Chondrocyte (in vitro differentiated cells): ENCODE measurements at regions not wholly inside any gene's neighbourhood (a gene's known extent, or its start where the extent isn't known, plus 50 kb on each side); places are given as distances from the start of the nearest gene placed in this dataset.
"Not testable (repeated sequence)": the region's sequence is repeated elsewhere in the genome, so short reads cannot be mapped to it uniquely, and the experiment has no call there.

Experiments used
- DNase-seq: peaks from one replicate; pipeline ENCODE4 v3.0.0; 2021; ENCODE audit warnings: mixed read lengths, low spot score
- H3K27ac Mint-ChIP-seq: one replicate; pipeline ENCODE4 v1.8.0; 2021; ENCODE audit warnings: mild to moderate bottlenecking, moderate library complexity, mixed read lengths; ENCODE audit not compliant: unreplicated experiment
- H3K27me3 Mint-ChIP-seq: 2 replicates; pipeline ENCODE4 v1.8.0; 2021; ENCODE audit warnings: low read depth, mixed read lengths
- H3K36me3 Mint-ChIP-seq: 2 replicates; pipeline ENCODE4 v1.8.0; 2021; ENCODE audit warnings: low read depth, mixed read lengths
- H3K4me1 Mint-ChIP-seq: 2 replicates; pipeline ENCODE4 v1.8.0; 2021; ENCODE audit warnings: low read depth, mild to moderate bottlenecking, mixed read lengths
- H3K4me3 Mint-ChIP-seq: one replicate; pipeline ENCODE4 v1.8.0; 2021; ENCODE audit warnings: mild to moderate bottlenecking, moderate library complexity, mixed read lengths; ENCODE audit not compliant: unreplicated experiment
- H3K9me3 Mint-ChIP-seq: 2 replicates; pipeline ENCODE4 v1.8.0; 2021; ENCODE audit warnings: low read depth, mixed read lengths
- CTCF ChIP-seq: fragments of 200-600 bp; sonication (generic); IDR thresholded peaks from 2 replicates; pipeline ENCODE4 v1.5.0; 2021; ENCODE audit warnings: antibody characterized with exemption, mild to moderate bottlenecking, moderate library complexity

- no peaks in the 10 kb centered on the region for H3K9me3 Mint-ChIP-seq
- H3K27ac Mint-ChIP-seq, result no peak overlapping the region
- H3K36me3 Mint-ChIP-seq, result no peaks in the 10 kb centered on the region
- peaks cover 7% of the 10 kb centered on the region for H3K4me1 Mint-ChIP-seq
- no peak for DNase-seq
- TF ChIP-seq CTCF, result no peak
- H3K4me3 Mint-ChIP-seq, result no peak overlapping the region
- H3K27me3 Mint-ChIP-seq, result peaks cover 6% of the 10 kb centered on the region
These were observed 481.4 kb upstream of the SPRED2 start for GRCh38 chr2:65913813-65914212.

GRCh38 chr2:65901756-65902155 is 469.4 kb upstream of the SPRED2 start:
- no peak for TF ChIP-seq CTCF
- H3K27me3 Mint-ChIP-seq, result peaks cover 2% of the 10 kb centered on the region
- no peaks in the 10 kb centered on the region for H3K36me3 Mint-ChIP-seq
- peaks cover 15% of the 10 kb centered on the region for H3K9me3 Mint-ChIP-seq
- H3K4me1 Mint-ChIP-seq, result no peaks in the 10 kb centered on the region
- no peak overlapping the region for H3K27ac Mint-ChIP-seq
- no peak for DNase-seq
- no peak overlapping the region for H3K4me3 Mint-ChIP-seq

GRCh38 chr2:65896446-65896845 is 464.0 kb upstream of the SPRED2 start:
- H3K9me3 Mint-ChIP-seq, result peaks cover 30% of the 10 kb centered on the region
- peaks cover 6% of the 10 kb centered on the region for H3K27me3 Mint-ChIP-seq

GRCh38 chr2:65890131-65890530 is 457.7 kb upstream of the SPRED2 start:
- not testable (repeated sequence) for H3K27me3 Mint-ChIP-seq, H3K36me3 Mint-ChIP-seq, H3K27ac Mint-ChIP-seq, H3K4me3 Mint-ChIP-seq, DNase-seq
- Mint-ChIP-seq H3K4me1 (peaks cover 13% of the 10 kb centered on the region), H3K9me3 (peaks cover 37% of the 10 kb centered on the region)

More at GRCh38 chr2:65896446-65896845, 464.0 kb upstream of the SPRED2 start:
- Mint-ChIP-seq H3K27ac (no peak overlapping the region), H3K36me3 (peaks cover 4% of the 10 kb centered on the region), H3K4me1 (no peaks in the 10 kb centered on the region), H3K4me3 (no peak overlapping the region)
- no peak for TF ChIP-seq CTCF
- no peak for DNase-seq

GRCh38 chr2:65885266-65885665 is 452.9 kb upstream of the SPRED2 start:
- Mint-ChIP-seq H3K9me3 (peaks cover 7% of the 10 kb centered on the region), H3K4me1 (peaks cover 11% of the 10 kb centered on the region), H3K36me3 (no peaks in the 10 kb centered on the region), H3K27me3 (no peaks in the 10 kb centered on the region), H3K4me3 (no peak overlapping the region), H3K27ac (no peak overlapping the region)
- TF ChIP-seq CTCF, result no peak
- no peak for DNase-seq

- no peak for DNase-seq
- Mint-ChIP-seq H3K27ac (no peak overlapping the region), H3K27me3 (no peaks in the 10 kb centered on the region)
These were observed 449.2 kb upstream of the SPRED2 start for GRCh38 chr2:65881592-65881991.

More at GRCh38 chr2:65881592-65881991, 449.2 kb upstream of the SPRED2 start:
- no peaks in the 10 kb centered on the region for H3K36me3 Mint-ChIP-seq
- H3K4me3 Mint-ChIP-seq, result no peak overlapping the region
- peaks cover 22% of the 10 kb centered on the region for H3K4me1 Mint-ChIP-seq
- H3K9me3 Mint-ChIP-seq, result no peaks in the 10 kb centered on the region
- TF ChIP-seq CTCF, result no peak
